ENCODE measurements at regions not wholly inside any gene's neighbourhood (a gene's known extent, or its start where the extent isn't known, plus 50 kb on each side); places are given as distances from the start of the nearest gene placed in this dataset.
"Not testable (repeated sequence)": the region's sequence is repeated elsewhere in the genome, so short reads cannot be mapped to it uniquely, and the experiment has no call there.

- H3K4me3 ChIP-seq (ENCODE audit: low read depth, low read length): no peak overlapping the region
- H3K4me1 ChIP-seq (ENCODE audit: control insufficient read depth, insufficient read depth, low read length): no peaks in the 10 kb centered on the region
- no peaks in the 10 kb centered on the region for H3K36me3 ChIP-seq (ENCODE audit: control insufficient read depth, insufficient read depth, low read length)
- H3K9ac ChIP-seq (ENCODE audit: low read depth, low read length): no peak overlapping the region
- no peaks in the 10 kb centered on the region for H3K9me3 ChIP-seq (ENCODE audit: control insufficient read depth, insufficient read depth, low read length)
- H3K27me3 ChIP-seq (ENCODE audit: control insufficient read depth, insufficient read depth, low read length): no peaks in the 10 kb centered on the region
Observed at GRCh38 chr13:80924596-80924995, 583.7 kb upstream of the SPRY2 start.

DNA sequence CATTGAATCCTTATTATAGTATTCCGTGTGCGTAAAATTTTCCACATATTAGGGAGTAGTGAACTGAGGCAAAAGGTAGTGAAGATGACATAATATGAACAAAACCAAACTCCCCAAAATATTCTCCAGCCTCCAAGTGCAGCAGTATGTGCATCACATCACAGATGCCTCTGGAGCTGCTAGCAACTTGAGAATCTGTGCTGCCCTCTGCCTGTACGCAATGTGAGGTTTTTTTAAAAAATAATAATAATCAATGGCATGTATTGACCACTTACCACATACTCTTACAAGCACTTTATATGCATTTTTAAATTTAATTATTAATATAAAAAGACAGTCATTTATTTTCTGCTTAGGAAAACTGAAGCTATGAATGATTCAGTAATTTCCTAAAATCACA lies 583.0 kb upstream of the SPRY2 start:
- H3K9me3 ChIP-seq (ENCODE audit: control insufficient read depth, insufficient read depth, low read length): no peaks in the 10 kb centered on the region

DNA sequence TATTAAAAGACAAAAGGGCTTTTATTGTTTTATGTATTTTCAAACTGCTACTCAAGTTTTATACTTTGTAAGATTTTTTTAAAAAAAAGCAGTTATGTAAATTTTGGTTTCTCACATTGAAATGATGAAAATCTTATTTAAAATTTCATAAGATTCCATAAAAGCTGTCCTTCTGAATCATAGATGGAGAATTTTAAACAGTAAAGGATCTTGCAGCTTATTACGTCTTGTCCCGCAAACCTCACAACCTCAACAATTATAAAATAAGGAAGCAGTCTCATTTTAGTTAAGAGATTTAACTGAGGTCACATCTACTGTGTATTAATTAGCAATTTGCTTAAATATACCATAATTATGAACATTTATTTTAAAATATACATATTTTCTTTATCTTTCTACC lies 581.0 kb upstream of the SPRY2 start:
- H3K9me3 ChIP-seq (ENCODE audit: control insufficient read depth, insufficient read depth, low read length): no peaks in the 10 kb centered on the region
- H3K4me3 ChIP-seq (ENCODE audit: low read depth, low read length): no peak overlapping the region
- H3K9ac ChIP-seq (ENCODE audit: low read depth, low read length): no peak overlapping the region
- H3K27me3 ChIP-seq (ENCODE audit: control insufficient read depth, insufficient read depth, low read length): no peaks in the 10 kb centered on the region
- no peaks in the 10 kb centered on the region for H3K4me1 ChIP-seq (ENCODE audit: control insufficient read depth, insufficient read depth, low read length)
- H3K36me3 ChIP-seq (ENCODE audit: control insufficient read depth, insufficient read depth, low read length): no peaks in the 10 kb centered on the region

More for the DNA sequence above, 583.0 kb upstream of the SPRY2 start:
- no peaks in the 10 kb centered on the region for H3K4me1 ChIP-seq (ENCODE audit: control insufficient read depth, insufficient read depth, low read length)
- H3K27me3 ChIP-seq (ENCODE audit: control insufficient read depth, insufficient read depth, low read length): no peaks in the 10 kb centered on the region
- H3K4me3 ChIP-seq (ENCODE audit: low read depth, low read length): no peak overlapping the region
- H3K36me3 ChIP-seq (ENCODE audit: control insufficient read depth, insufficient read depth, low read length): no peaks in the 10 kb centered on the region
- no peak overlapping the region for H3K9ac ChIP-seq (ENCODE audit: low read depth, low read length)

- H3K9me3 ChIP-seq (ENCODE audit: control insufficient read depth, insufficient read depth, low read length): no peaks in the 10 kb centered on the region
- no peaks in the 10 kb centered on the region for H3K4me1 ChIP-seq (ENCODE audit: control insufficient read depth, insufficient read depth, low read length)
- no peak overlapping the region for H3K4me3 ChIP-seq (ENCODE audit: low read depth, low read length)
- H3K36me3 ChIP-seq (ENCODE audit: control insufficient read depth, insufficient read depth, low read length): no peaks in the 10 kb centered on the region
- no peak overlapping the region for H3K9ac ChIP-seq (ENCODE audit: low read depth, low read length)
- no peaks in the 10 kb centered on the region for H3K27me3 ChIP-seq (ENCODE audit: control insufficient read depth, insufficient read depth, low read length)
Observed at GRCh38 chr13:80921541-80921940, 580.6 kb upstream of the SPRY2 start.

GRCh38 chr13:80906860-80907259 lies 565.9 kb upstream of the SPRY2 start:
- H3K36me3 ChIP-seq (ENCODE audit: control insufficient read depth, insufficient read depth, low read length): no peaks in the 10 kb centered on the region
- H3K9me3 ChIP-seq (ENCODE audit: control insufficient read depth, insufficient read depth, low read length): no peaks in the 10 kb centered on the region
- no peak overlapping the region for H3K4me3 ChIP-seq (ENCODE audit: low read depth, low read length)
- H3K4me1 ChIP-seq (ENCODE audit: control insufficient read depth, insufficient read depth, low read length): no peaks in the 10 kb centered on the region
- H3K9ac ChIP-seq (ENCODE audit: low read depth, low read length): no peak overlapping the region
- H3K27me3 ChIP-seq (ENCODE audit: control insufficient read depth, insufficient read depth, low read length): no peaks in the 10 kb centered on the region

DNA sequence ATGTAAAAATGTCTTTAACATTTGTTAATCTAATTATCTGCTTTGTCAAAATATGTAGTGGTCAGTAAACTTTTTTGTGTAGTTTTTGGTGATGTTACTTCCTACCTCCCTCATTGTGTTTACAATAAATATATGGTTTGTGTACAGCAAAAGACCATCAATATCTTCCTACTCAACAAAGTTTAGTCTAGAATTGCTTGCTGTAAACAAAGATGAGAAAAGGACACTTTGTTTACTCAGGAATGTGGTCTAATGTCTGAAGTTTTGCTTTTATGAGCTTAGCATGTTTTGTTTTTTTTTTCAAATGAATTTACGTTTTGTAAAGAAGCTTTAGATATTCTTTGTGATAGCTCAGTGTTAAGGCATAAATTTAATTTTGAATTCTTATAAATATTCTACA lies 563.5 kb upstream of the SPRY2 start:
- no peaks in the 10 kb centered on the region for H3K9me3 ChIP-seq (ENCODE audit: control insufficient read depth, insufficient read depth, low read length)
- no peaks in the 10 kb centered on the region for H3K4me1 ChIP-seq (ENCODE audit: control insufficient read depth, insufficient read depth, low read length)
- no peaks in the 10 kb centered on the region for H3K27me3 ChIP-seq (ENCODE audit: control insufficient read depth, insufficient read depth, low read length)
- no peak overlapping the region for H3K9ac ChIP-seq (ENCODE audit: low read depth, low read length)
- H3K36me3 ChIP-seq (ENCODE audit: control insufficient read depth, insufficient read depth, low read length): no peaks in the 10 kb centered on the region
- no peak overlapping the region for H3K4me3 ChIP-seq (ENCODE audit: low read depth, low read length)

DNA sequence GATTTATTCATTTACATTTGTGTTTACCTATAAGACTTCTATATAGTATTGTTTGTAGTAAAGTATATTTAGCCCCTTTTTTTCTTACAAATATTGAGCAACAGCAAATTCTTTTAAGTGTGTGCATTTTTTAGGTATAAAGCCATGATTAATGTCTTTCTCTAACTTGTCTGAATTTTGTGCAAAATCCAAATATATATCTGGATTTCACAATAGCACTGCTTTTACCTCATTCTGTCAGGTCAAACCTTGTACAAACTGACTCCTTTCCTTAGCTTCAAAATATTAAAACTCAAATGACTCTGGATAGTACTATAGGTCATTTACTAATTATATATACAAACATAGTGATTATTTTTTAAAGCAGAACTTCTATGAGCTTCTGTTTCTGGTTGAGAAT lies 563.0 kb upstream of the SPRY2 start:
- H3K9ac ChIP-seq (ENCODE audit: low read depth, low read length): no peak overlapping the region
- no peaks in the 10 kb centered on the region for H3K9me3 ChIP-seq (ENCODE audit: control insufficient read depth, insufficient read depth, low read length)
- H3K4me3 ChIP-seq (ENCODE audit: low read depth, low read length): no peak overlapping the region

GRCh38 chr13:80901530-80901929 lies 560.6 kb upstream of the SPRY2 start:
- Histone ChIP-seq H3K4me1 (ENCODE audit: control insufficient read depth, insufficient read depth, low read length) (no peaks in the 10 kb centered on the region), H3K27me3 (ENCODE audit: control insufficient read depth, insufficient read depth, low read length) (no peaks in the 10 kb centered on the region), H3K36me3 (ENCODE audit: control insufficient read depth, insufficient read depth, low read length) (no peaks in the 10 kb centered on the region), H3K9ac (ENCODE audit: low read depth, low read length) (no peak overlapping the region), H3K9me3 (ENCODE audit: control insufficient read depth, insufficient read depth, low read length) (no peaks in the 10 kb centered on the region), H3K4me3 (ENCODE audit: low read depth, low read length) (no peak overlapping the region)

More for the DNA sequence above, 563.0 kb upstream of the SPRY2 start:
- Histone ChIP-seq H3K36me3 (ENCODE audit: control insufficient read depth, insufficient read depth, low read length) (no peaks in the 10 kb centered on the region), H3K27me3 (ENCODE audit: control insufficient read depth, insufficient read depth, low read length) (no peaks in the 10 kb centered on the region), H3K4me1 (ENCODE audit: control insufficient read depth, insufficient read depth, low read length) (no peaks in the 10 kb centered on the region)

DNA sequence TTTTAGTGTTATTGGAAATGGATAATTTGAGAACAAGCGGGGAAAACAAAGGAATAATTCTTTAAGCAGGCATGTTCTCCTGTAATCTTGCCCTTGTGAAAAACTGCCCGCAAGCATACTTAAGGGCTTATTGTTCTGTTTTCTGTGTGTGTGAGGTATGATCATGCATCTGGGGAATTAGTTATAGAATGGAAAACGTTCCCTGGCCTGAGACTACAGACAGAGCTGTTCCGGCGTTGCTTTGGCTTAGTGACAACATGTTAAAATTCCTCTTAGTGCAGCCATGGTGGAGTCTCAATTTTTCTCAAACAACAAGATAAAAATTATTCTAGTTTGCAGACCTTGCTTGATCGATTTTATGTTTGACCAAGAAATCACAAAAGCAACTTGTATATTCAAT lies 560.2 kb upstream of the SPRY2 start:
- H3K4me1 ChIP-seq (ENCODE audit: control insufficient read depth, insufficient read depth, low read length): no peaks in the 10 kb centered on the region
- no peak overlapping the region for H3K9ac ChIP-seq (ENCODE audit: low read depth, low read length)
- no peaks in the 10 kb centered on the region for H3K27me3 ChIP-seq (ENCODE audit: control insufficient read depth, insufficient read depth, low read length)
- H3K36me3 ChIP-seq (ENCODE audit: control insufficient read depth, insufficient read depth, low read length): no peaks in the 10 kb centered on the region
- H3K4me3 ChIP-seq (ENCODE audit: low read depth, low read length): no peak overlapping the region
- no peaks in the 10 kb centered on the region for H3K9me3 ChIP-seq (ENCODE audit: control insufficient read depth, insufficient read depth, low read length)

GRCh38 chr13:80900561-80900960 lies 559.6 kb upstream of the SPRY2 start:
- Histone ChIP-seq H3K9ac (ENCODE audit: low read depth, low read length) (no peak overlapping the region), H3K4me3 (ENCODE audit: low read depth, low read length) (no peak overlapping the region), H3K4me1 (ENCODE audit: control insufficient read depth, insufficient read depth, low read length) (no peaks in the 10 kb centered on the region), H3K36me3 (ENCODE audit: control insufficient read depth, insufficient read depth, low read length) (no peaks in the 10 kb centered on the region), H3K27me3 (ENCODE audit: control insufficient read depth, insufficient read depth, low read length) (no peaks in the 10 kb centered on the region), H3K9me3 (ENCODE audit: control insufficient read depth, insufficient read depth, low read length) (no peaks in the 10 kb centered on the region)

DNA sequence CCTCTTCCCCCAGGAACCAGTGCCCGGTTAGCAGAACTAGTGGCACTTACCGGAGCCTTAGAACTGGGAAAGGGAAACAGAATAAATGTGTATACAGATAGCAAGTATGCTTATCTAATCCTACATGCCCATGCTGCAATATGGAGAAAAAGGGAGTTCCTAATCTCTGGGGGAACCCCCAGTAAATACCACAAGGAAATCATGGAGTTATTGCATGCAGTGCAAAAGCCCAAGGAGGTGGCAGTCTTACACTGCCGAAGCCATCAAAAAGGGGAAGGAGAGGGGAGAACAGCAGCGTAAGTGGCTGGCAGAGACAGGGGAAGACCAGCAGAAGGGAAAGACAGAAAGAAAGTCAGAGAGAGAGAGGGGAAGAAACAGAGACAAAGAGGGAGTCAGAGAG lies 556.7 kb upstream of the SPRY2 start:
- H3K9ac ChIP-seq (ENCODE audit: low read depth, low read length); H3K36me3 ChIP-seq (ENCODE audit: control insufficient read depth, insufficient read depth, low read length); H3K9me3 ChIP-seq (ENCODE audit: control insufficient read depth, insufficient read depth, low read length); H3K4me3 ChIP-seq (ENCODE audit: low read depth, low read length); H3K4me1 ChIP-seq (ENCODE audit: control insufficient read depth, insufficient read depth, low read length); H3K27me3 ChIP-seq (ENCODE audit: control insufficient read depth, insufficient read depth, low read length): not testable (repeated sequence)

DNA sequence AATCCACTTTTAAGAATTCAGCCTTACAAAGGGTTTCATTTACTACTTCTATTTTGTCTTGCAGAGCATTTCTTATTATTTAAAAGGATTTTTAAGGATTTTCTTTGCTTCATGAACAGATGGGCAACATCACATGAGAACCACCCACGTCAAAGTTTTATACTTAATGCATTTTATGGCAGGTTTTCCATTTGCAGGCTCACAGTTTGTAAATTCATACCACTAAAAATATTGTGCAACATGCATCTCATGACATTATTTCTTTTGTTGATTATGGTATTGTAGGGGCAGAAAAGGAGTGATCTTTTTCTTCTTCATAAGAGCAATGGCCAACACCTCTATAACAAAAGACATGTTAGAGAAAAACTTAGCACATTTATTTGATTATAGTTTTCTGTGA lies 554.0 kb upstream of the SPRY2 start:
- Histone ChIP-seq H3K4me1 (ENCODE audit: control insufficient read depth, insufficient read depth, low read length) (no peaks in the 10 kb centered on the region), H3K36me3 (ENCODE audit: control insufficient read depth, insufficient read depth, low read length) (no peaks in the 10 kb centered on the region)

GRCh38 chr13:80889829-80890228 lies 548.9 kb upstream of the SPRY2 start:
- Histone ChIP-seq H3K36me3 (ENCODE audit: control insufficient read depth, insufficient read depth, low read length) (no peaks in the 10 kb centered on the region), H3K4me1 (ENCODE audit: control insufficient read depth, insufficient read depth, low read length) (no peaks in the 10 kb centered on the region), H3K4me3 (ENCODE audit: low read depth, low read length) (no peak overlapping the region), H3K9ac (ENCODE audit: low read depth, low read length) (no peak overlapping the region), H3K9me3 (ENCODE audit: control insufficient read depth, insufficient read depth, low read length) (no peaks in the 10 kb centered on the region), H3K27me3 (ENCODE audit: control insufficient read depth, insufficient read depth, low read length) (no peaks in the 10 kb centered on the region)

More for the DNA sequence above, 554.0 kb upstream of the SPRY2 start:
- Histone ChIP-seq H3K9ac (ENCODE audit: low read depth, low read length) (no peak overlapping the region), H3K27me3 (ENCODE audit: control insufficient read depth, insufficient read depth, low read length) (no peaks in the 10 kb centered on the region), H3K9me3 (ENCODE audit: control insufficient read depth, insufficient read depth, low read length) (no peaks in the 10 kb centered on the region), H3K4me3 (ENCODE audit: low read depth, low read length) (no peak overlapping the region)
